ENCODE measurements at regions not wholly inside any gene's neighbourhood (a gene's known extent, or its start where the extent isn't known, plus 50 kb on each side); places are given as distances from the start of the nearest gene placed in this dataset.
A peak's percentile ranks its signal among the peaks of the same experiment; 100 is the strongest.

GRCh38 chr20:48166082-48166835, 381.0 kb upstream of the SULF2 start:
- no peak for DNase-seq

DNA sequence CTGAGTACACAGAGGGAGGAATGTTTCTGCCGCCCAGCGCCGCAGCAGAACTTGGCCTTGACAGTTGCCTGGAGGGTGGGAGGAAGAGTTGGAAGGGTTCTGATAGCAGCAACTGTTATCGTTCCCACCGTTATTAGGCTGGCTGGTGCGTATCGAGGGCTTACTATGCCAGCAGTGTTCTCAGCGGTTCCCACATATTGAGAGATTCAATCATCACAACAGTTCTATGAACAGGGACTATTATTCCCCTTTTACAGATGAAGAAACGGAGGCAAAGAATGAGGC, 380.1 kb upstream of the SULF2 start:
- DNase-seq = no peak

GRCh38 chr20:48164566-48165400, 379.5 kb upstream of the SULF2 start:
- no peak for DNase-seq

- no peak for DNase-seq
Measured at GRCh38 chr20:48164034-48164433, 378.8 kb upstream of the SULF2 start.

- DNase-seq = no peak
Measured at GRCh38 chr20:48163505-48163904, 378.2 kb upstream of the SULF2 start.

DNA sequence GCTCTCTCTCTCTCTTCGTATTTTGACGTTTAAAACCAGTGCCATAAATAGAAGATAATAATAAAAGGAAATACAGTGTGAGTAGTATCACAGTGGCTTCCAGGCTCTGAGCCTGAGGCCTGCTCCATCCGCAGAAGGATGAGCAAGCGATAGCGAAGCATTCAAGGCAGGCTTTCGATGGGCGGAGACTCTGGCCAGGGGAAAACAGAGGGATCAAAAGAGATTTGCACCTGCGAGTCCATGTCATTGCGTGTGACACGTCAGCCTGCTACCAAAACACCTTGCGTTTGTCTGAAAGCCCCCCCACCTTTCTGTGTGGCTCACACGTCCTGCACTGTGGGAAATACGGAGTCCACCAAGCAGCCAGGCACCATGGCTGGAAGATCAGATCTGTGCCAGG, 377.3 kb upstream of the SULF2 start:
- no peak for DNase-seq

- DNase-seq = peak; percentile 60
Measured at GRCh38 chr20:48159145-48160008, 374.1 kb upstream of the SULF2 start.

- no peak for DNase-seq
Measured at GRCh38 chr20:48158014-48158413, 372.7 kb upstream of the SULF2 start.

- DNase-seq = no peak
Measured at GRCh38 chr20:48156951-48157700, 371.8 kb upstream of the SULF2 start.

GRCh38 chr20:48156521-48156920, 371.2 kb upstream of the SULF2 start:
- no peak for DNase-seq

DNA sequence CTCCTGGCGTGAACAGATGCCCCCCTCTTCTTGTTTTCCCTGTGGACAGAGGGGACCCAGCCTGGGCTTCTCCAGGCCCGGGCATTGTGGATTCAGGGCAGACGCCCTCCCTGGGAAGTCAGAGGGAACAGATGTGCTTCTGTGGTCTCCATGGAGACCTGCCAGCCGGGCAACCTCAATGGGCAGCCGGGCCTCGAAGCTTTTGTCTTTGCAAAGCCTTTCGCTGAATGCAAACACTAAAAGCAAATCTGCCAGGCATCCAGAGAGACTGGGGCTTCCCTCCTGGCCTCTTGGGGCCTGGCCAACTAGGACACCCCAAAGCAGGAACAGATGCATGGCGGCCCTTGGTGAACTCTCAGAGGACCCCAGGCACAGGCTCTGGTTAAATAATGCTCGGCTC, 370.0 kb upstream of the SULF2 start:
- peak; percentile 24 for DNase-seq

- no peak for DNase-seq
Measured at GRCh38 chr20:48154040-48154765, 368.9 kb upstream of the SULF2 start.

- DNase-seq = peak; percentile 7
Measured at GRCh38 chr20:48153523-48153922, 368.2 kb upstream of the SULF2 start.

- no peak for DNase-seq
Measured at GRCh38 chr20:48153103-48153502, 367.8 kb upstream of the SULF2 start.

DNA sequence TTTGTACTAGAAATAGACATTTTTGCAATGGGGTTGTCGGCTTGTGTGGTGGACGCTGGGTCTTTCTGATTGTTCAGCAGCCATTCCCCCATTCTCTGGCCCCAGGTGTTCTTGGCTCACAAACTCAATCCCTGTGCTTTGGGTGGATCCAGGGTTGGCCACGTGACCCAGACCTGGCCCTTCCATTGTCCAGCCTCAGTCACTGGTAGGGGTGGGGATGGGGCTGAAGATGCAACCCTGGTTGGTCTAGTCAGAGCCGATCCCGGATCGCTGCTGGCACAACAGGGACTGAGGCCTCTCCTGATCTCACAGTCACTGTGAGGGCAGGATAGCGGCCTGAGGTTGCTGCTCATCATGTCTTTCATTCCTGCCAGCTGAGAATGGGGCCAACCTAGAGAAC, 365.3 kb upstream of the SULF2 start:
- no peak for DNase-seq

DNA sequence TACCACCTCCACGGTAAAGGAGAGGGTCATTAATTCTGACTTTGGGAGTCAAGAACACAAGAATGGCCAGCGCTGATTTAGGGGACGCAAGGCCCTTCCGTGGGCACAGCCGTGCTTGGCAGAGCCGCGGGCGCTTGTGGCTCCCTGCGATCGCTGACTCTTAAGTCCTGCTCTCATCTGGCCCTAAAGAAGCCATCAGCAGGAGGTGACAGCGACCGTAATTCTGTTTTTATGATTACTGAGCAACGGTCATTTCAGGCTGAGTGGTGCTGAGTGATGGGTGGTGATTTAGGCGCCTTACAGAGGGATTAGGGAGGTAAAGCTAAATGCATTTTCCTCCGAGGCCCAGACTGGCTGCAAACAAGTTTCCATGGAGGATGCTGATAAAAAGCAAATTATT, 364.6 kb upstream of the SULF2 start:
- no peak for DNase-seq

DNA sequence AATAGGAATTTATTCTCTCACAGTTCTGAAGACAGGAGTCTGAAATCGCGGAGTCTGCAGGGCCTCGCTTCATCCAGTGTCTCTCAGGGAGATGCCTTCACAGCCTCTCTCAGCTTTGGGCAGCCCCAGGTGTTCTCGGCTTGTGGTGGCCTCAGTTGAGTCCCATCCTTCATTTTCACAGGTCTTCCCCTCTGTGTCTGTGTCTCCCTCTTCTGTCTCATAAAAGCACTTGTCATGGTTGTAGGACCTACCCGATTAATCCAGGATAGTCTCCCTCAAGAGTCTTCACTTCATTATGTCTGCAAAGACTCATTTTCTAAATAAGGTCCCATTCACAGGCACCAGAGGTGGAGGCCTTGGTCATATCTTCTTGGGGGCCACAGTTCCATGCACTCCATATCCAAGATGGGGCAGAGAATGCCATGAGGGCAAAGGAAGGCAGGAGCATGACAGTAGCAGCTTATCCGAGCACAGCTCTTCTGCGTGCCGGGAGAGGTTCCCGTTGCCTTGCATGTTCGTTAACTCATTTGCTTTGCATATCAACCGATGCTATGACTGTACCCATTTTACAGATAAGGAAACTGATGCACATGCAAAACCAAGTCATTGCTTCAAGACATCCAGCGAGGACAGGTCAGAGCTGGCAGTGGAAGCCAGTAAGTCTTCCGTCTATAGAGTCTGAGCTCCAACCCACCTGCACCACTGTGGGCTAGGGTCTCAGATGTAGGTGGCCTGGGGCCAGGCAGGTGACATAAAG, 363.8 kb upstream of the SULF2 start:
- DNase-seq = no peak

DNA sequence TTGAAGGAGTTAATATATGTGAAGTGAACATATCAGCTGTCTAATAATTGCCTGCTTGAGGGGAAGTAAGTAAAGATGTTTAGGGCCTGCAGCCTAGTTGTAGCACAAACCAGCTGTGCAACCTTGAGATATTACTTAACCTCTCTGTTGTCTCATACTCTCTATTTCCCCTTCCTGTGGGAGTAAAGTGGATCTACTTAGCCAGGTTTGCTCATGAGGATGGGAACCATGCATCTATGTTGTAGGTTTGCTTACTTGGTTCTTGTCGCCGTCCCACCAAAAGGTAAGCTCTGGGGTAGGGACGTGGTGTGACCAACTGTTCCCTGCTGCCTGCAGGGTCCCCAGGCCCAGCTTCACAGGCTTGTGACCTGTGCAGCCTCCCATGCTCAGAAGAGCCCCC, 362.7 kb upstream of the SULF2 start:
- no peak for DNase-seq

GRCh38 chr20:48147311-48147710, 362.0 kb upstream of the SULF2 start:
- DNase-seq = no peak

DNA sequence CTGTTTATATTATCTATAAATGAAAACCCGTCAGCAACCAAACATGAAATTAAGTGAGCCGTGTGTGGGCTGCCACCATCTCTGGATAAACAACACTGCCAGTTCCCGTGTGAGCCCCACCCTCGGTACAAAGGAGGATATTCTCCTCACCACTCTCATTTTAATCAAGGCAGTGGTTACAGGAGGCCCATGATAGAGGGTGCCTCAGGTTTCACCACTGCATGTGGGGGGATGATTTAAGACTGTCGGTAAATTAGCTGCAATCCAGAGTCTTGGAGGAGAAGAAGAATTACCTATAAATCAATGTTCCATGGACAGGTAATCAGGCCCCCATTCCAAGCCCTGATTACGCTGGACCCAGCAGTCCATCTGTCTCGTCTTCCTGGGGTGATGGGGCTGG, 361.6 kb upstream of the SULF2 start:
- DNase-seq = no peak

DNA sequence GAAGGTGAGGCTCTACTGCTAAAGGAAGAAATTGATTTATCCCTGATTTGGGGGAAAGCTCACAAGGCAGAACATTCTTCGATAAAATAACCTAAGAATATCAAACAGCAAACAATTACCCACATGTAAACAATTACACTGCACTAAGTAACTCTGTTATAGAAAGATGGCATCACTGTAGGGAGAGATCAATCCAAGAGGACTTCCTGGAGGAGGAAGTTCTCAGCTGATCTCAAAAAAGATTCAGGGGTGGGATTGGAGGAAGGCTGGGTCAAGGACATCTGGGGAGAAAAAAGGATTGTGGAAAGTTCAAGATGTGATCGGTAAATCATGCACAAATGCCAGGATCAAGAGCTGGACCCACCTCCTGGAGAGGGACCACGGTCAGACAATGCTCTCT, 361.0 kb upstream of the SULF2 start:
- DNase-seq = no peak

Measured in NCI-H1694 (cell line).